HFFc6 (cell line): ENCODE measurements at regions not wholly inside any gene's neighbourhood (a gene's known extent, or its start where the extent isn't known, plus 50 kb on each side); places are given as distances from the start of the nearest gene placed in this dataset.

ENCODE experiments used
- DNase-seq: peaks from one replicate; pipeline ENCODE4 v3.0.0-alpha.2; 2018
- H3K27ac Mint-ChIP-seq: 2 replicates; pipeline ENCODE4 v1.8.0; 2020; ENCODE audit warnings: mild to moderate bottlenecking, mixed read lengths
- H3K27me3 Mint-ChIP-seq: 2 replicates; pipeline ENCODE4 v1.8.0; 2021; ENCODE audit warnings: mild to moderate bottlenecking, moderate library complexity, mixed read lengths; ENCODE audit not compliant: insufficient read depth
- H3K36me3 Mint-ChIP-seq: 2 replicates; pipeline ENCODE4 v1.8.0; 2021; ENCODE audit warnings: low read depth, mixed read lengths
- H3K4me1 Mint-ChIP-seq: 2 replicates; pipeline ENCODE4 v1.8.0; 2020; ENCODE audit warnings: low read depth, mixed read lengths
- H3K4me3 Mint-ChIP-seq: 2 replicates; pipeline ENCODE4 v1.8.0; 2020; ENCODE audit warnings: mild to moderate bottlenecking, moderate library complexity, mixed read lengths
- H3K9me3 Mint-ChIP-seq: 2 replicates; pipeline ENCODE4 v1.8.0; 2020; ENCODE audit warnings: mild to moderate bottlenecking, mixed read lengths
- TF ChIP-seq, protein P1 (sequence below): fragments of 200-600 bp; sonication (generic); IDR thresholded peaks from 2 replicates; pipeline ENCODE4 v1.5.0; 2021; ENCODE audit warnings: antibody characterized with exemption, mild to moderate bottlenecking

- Mint-ChIP-seq H3K27ac (no peak overlapping the region), H3K27me3 (no peaks in the 10 kb centered on the region; the same call in 1 of the 2 replicates), H3K36me3 (no peaks in the 10 kb centered on the region), H3K4me3 (no peak overlapping the region), H3K9me3 (no peaks in the 10 kb centered on the region), H3K4me1 (no peaks in the 10 kb centered on the region)
- TF ChIP-seq, protein P1, sequence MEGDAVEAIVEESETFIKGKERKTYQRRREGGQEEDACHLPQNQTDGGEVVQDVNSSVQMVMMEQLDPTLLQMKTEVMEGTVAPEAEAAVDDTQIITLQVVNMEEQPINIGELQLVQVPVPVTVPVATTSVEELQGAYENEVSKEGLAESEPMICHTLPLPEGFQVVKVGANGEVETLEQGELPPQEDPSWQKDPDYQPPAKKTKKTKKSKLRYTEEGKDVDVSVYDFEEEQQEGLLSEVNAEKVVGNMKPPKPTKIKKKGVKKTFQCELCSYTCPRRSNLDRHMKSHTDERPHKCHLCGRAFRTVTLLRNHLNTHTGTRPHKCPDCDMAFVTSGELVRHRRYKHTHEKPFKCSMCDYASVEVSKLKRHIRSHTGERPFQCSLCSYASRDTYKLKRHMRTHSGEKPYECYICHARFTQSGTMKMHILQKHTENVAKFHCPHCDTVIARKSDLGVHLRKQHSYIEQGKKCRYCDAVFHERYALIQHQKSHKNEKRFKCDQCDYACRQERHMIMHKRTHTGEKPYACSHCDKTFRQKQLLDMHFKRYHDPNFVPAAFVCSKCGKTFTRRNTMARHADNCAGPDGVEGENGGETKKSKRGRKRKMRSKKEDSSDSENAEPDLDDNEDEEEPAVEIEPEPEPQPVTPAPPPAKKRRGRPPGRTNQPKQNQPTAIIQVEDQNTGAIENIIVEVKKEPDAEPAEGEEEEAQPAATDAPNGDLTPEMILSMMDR, result no peak
- no peak for DNase-seq
These were observed 75.2 kb downstream of the ACTBL2 start for GRCh38 chr5:57407391-57407790.

GRCh38 chr5:57406641-57407040 is 76.0 kb downstream of the ACTBL2 start:
- TF ChIP-seq, protein P1, result no peak
- H3K4me3 Mint-ChIP-seq, result no peak overlapping the region
- no peaks in the 10 kb centered on the region for H3K36me3 Mint-ChIP-seq
- H3K4me1 Mint-ChIP-seq, result no peaks in the 10 kb centered on the region
- no peak for DNase-seq
- H3K9me3 Mint-ChIP-seq, result no peaks in the 10 kb centered on the region
- no peak overlapping the region for H3K27ac Mint-ChIP-seq
- no peaks in the 10 kb centered on the region; the same call in 1 of the 2 replicates for H3K27me3 Mint-ChIP-seq

- Mint-ChIP-seq H3K27ac (no peak overlapping the region), H3K27me3 (no peaks in the 10 kb centered on the region; the same call in 1 of the 2 replicates), H3K36me3 (no peaks in the 10 kb centered on the region), H3K4me1 (no peaks in the 10 kb centered on the region), H3K9me3 (no peaks in the 10 kb centered on the region), H3K4me3 (no peak overlapping the region)
- TF ChIP-seq, protein P1, result no peak
- DNase-seq, result no peak
These were observed 76.6 kb downstream of the ACTBL2 start for GRCh38 chr5:57405984-57406383.

- Mint-ChIP-seq H3K4me3 (no peak overlapping the region), H3K27ac (no peak overlapping the region), H3K27me3 (peaks cover 5% of the 10 kb centered on the region)
These were observed 79.8 kb downstream of the ACTBL2 start for GRCh38 chr5:57402761-57403160.

DNA sequence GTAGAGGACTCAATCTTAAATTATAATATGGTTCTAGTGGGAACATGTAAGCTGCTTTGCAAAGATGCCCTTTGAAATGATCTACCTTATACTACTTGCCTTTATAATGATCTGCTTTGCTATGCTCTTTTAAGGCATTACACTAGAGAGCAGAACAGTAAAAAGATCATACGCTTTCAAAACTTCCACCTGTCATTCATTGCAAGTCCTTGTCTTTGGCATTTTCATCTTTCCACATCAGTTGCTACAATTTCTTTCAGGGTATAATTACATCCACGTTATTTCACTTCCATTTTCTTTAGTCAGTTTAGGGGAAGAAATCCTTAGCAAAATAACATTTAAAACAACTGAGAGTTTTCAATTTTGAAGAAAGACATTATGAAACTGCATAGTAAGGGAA is 80.3 kb downstream of the ACTBL2 start:
- H3K4me3 Mint-ChIP-seq, result no peak overlapping the region
- H3K4me1 Mint-ChIP-seq, result no peaks in the 10 kb centered on the region
- no peaks in the 10 kb centered on the region for H3K9me3 Mint-ChIP-seq
- H3K27ac Mint-ChIP-seq, result no peak overlapping the region
- no peak for DNase-seq
- peaks cover 5% of the 10 kb centered on the region for H3K27me3 Mint-ChIP-seq
- H3K36me3 Mint-ChIP-seq, result no peaks in the 10 kb centered on the region
- TF ChIP-seq, protein P1, result no peak

More at GRCh38 chr5:57402761-57403160, 79.8 kb downstream of the ACTBL2 start:
- H3K9me3 Mint-ChIP-seq, result no peaks in the 10 kb centered on the region
- no peaks in the 10 kb centered on the region for H3K4me1 Mint-ChIP-seq
- DNase-seq, result no peak
- no peaks in the 10 kb centered on the region for H3K36me3 Mint-ChIP-seq
- TF ChIP-seq, protein P1, result no peak
